Ovary (tissue), 7 donors: ENCODE measurements at regions not wholly inside any gene's neighbourhood (a gene's known extent, or its start where the extent isn't known, plus 50 kb on each side); places are given as distances from the start of the nearest gene placed in this dataset.

Experiments used
- DNase-seq, 5 donors: peaks; one replicate each; pipeline ENCODE4 v3.0.0-alpha.2; 2019 to 2020
- H3K27ac ChIP-seq, 2 donors: fragments of 200-600 bp; one replicate each; pipeline versions ENCODE4 v1.5.1 to v1.8.0; 2019 to 2022
- H3K27me3 ChIP-seq: fragments of 200-600 bp; one replicate; pipeline ENCODE4 v1.8.0; 2022
- H3K36me3 ChIP-seq: fragments of 200-600 bp; sonication (generic); one replicate; pipeline ENCODE4 v1.5.1; 2019
- H3K4me1 ChIP-seq: one replicate; pipeline ENCODE4 v1.8.1; 2013; ENCODE audit warnings: mild to moderate bottlenecking, moderate library complexity; ENCODE audit not compliant: insufficient read depth
- H3K4me3 ChIP-seq: fragments of 200-600 bp; sonication (generic); one replicate; pipeline ENCODE4 v1.5.1; 2017
- H3K9me3 ChIP-seq, 2 donors: fragments of 200-600 bp in 1 of 2; sonication (generic) in 1 of 2; one replicate each; pipeline versions ENCODE4 v1.5.1 to v1.8.1; 2013 to 2019; ENCODE audit warnings: mild to moderate bottlenecking in 1 of 2, moderate library complexity in 1 of 2
- CTCF ChIP-seq, 3 donors: fragments of 450-650 bp in 2 of 3; fragments of 200-600 bp in 1 of 3; IDR thresholded peaks; one replicate each; pipeline versions ENCODE4 v1.5.1 to v1.8.0; 2016 to 2022; ENCODE audit warnings: antibody characterized with exemption in 3 of 3, mild to moderate bottlenecking in 1 of 3
- EP300 ChIP-seq: sonication (generic); formaldehyde crosslinking; IDR thresholded peaks from one replicate; pipeline ENCODE4 v1.6.1; 2017; ENCODE audit warnings: antibody characterized with exemption
- POLR2A ChIP-seq: fragments of 450-650 bp; IDR thresholded peaks from one replicate; pipeline ENCODE4 v1.6.1; 2017; ENCODE audit warnings: antibody characterized with exemption, mild to moderate bottlenecking, moderate library complexity
- WGBS, 3 donors: extraction: QIAGEN DNeasy Blood & Tissue Kit in 1 of 3; methylation state at CpG; one replicate each; pipeline versions ENCODE4 v1.1.5 to v1.1.7; 2013 to 2017; 5-methylcytosine and 5-hydroxymethylcytosine counted together
- intact Hi-C, 4 donors: fragments of 100-400 bp; cut with DNase I; formaldehyde crosslinking; loops; one replicate each; pipeline versions ENCODE4 v1.11.0 to v1.15.1; 2022 to 2023
- donor health status: DM: no; HTN: no; CAD: no; lungs with moderate emphysema.
- donor health status: DM: no; HTN: no; CAD: no.
- donor health status: Bipolar disorder and iron deficiency.
- donor health status: DM: no; HTN: no; CAD: no.
- donor health status: DM: yes; HTN: yes; CAD: no.

- intact Hi-C loops: no loop called here
- H3K9me3 ChIP-seq: no peaks in the 10 kb centered on the region
- no peak overlapping the region for H3K4me3 ChIP-seq
- no peaks in the 10 kb centered on the region for H3K36me3 ChIP-seq
- peaks cover 23% of the 10 kb centered on the region for H3K4me1 ChIP-seq
- DNase-seq: peak in 4 of 5 donors; percentile 44 to 62 (median 44)
- TF ChIP-seq EP300: no peak
- no peak for TF ChIP-seq POLR2A
- TF ChIP-seq CTCF (IDR thresholded peaks at IDR 0.05): no peak
- WGBS, 3 donors: 5 to 10% (median 7%) methylated on average over 13 of the region's 13 CpGs
- peak overlapping the region; percentile 9 to 62 for H3K27ac ChIP-seq
- no peaks in the 10 kb centered on the region for H3K27me3 ChIP-seq
Measured at GRCh38 chr10:21314906-21315644, 210.4 kb downstream of the SKIDA1 start.

- H3K27me3 ChIP-seq: no peaks in the 10 kb centered on the region
- H3K36me3 ChIP-seq: no peaks in the 10 kb centered on the region
- no peaks in the 10 kb centered on the region for H3K9me3 ChIP-seq
- H3K4me3 ChIP-seq: no peak overlapping the region
- H3K4me1 ChIP-seq: peaks cover 22% of the 10 kb centered on the region
- intact Hi-C loops: no loop called here
- peak in 4 of 5 donors; percentile 46 to 57 (median 48) for DNase-seq
- 7 to 12% (median 12%) methylated on average over 9 of the region's 9 CpGs for WGBS, 3 donors
- H3K27ac ChIP-seq: peak overlapping the region in 1 of 2 donors; percentile 62
- no peak for TF ChIP-seq EP300
- TF ChIP-seq POLR2A: no peak
- TF ChIP-seq CTCF (IDR thresholded peaks at IDR 0.05): no peak
Measured at GRCh38 chr10:21314111-21314626, 211.3 kb downstream of the SKIDA1 start.

- DNase-seq: no peak
- intact Hi-C loops: no loop called here
- Histone ChIP-seq H3K36me3 (no peaks in the 10 kb centered on the region), H3K27me3 (no peaks in the 10 kb centered on the region), H3K4me1 (peaks cover 18% of the 10 kb centered on the region), H3K27ac (peak overlapping the region in 1 of 2 donors; percentile 62), H3K4me3 (no peak overlapping the region), H3K9me3 (no peaks in the 10 kb centered on the region)
- TF ChIP-seq POLR2A (no peak), EP300 (no peak), CTCF (IDR thresholded peaks at IDR 0.05) (no peak)
- 49 to 61% (median 57%) methylated on average over 7 of the region's 7 CpGs for WGBS, 3 donors
Measured at GRCh38 chr10:21313691-21314090, 211.8 kb downstream of the SKIDA1 start.

- intact Hi-C loops: no loop called here
- Histone ChIP-seq H3K27ac (no peak overlapping the region), H3K27me3 (no peaks in the 10 kb centered on the region), H3K4me1 (peaks cover 15% of the 10 kb centered on the region), H3K36me3 (no peaks in the 10 kb centered on the region), H3K4me3 (no peak overlapping the region), H3K9me3 (no peaks in the 10 kb centered on the region)
- DNase-seq: no peak
- WGBS, 3 donors: 96 to 97% (median 96%) methylated on average over 6 of the region's 6 CpGs
- TF ChIP-seq EP300 (no peak), POLR2A (no peak), CTCF (IDR thresholded peaks at IDR 0.05) (no peak)
Measured at GRCh38 chr10:21311426-21311825, 214.1 kb downstream of the SKIDA1 start.
